ENCODE measurements at regions not wholly inside any gene's neighbourhood (a gene's known extent, or its start where the extent isn't known, plus 50 kb on each side); places are given as distances from the start of the nearest gene placed in this dataset.
"Not testable (repeated sequence)": the region's sequence is repeated elsewhere in the genome, so short reads cannot be mapped to it uniquely, and the experiment has no call there.

- DNase-seq = no peak
Observed at GRCh38 chr14:71240866-71241520, 333.7 kb downstream of the PCNX1 start.

GRCh38 chr14:71242237-71242748, 335.0 kb downstream of the PCNX1 start:
- DNase-seq = no peak

GRCh38 chr14:71243697-71244096, 336.4 kb downstream of the PCNX1 start:
- no peak for DNase-seq

GRCh38 chr14:71244341-71244740, 337.1 kb downstream of the PCNX1 start:
- DNase-seq = no peak

- no peak for DNase-seq
Observed at GRCh38 chr14:71245659-71246361, 338.6 kb downstream of the PCNX1 start.

- no peak for DNase-seq
Observed at GRCh38 chr14:71246539-71246938, 339.3 kb downstream of the PCNX1 start.

GRCh38 chr14:71247106-71247505, 339.8 kb downstream of the PCNX1 start:
- no peak for DNase-seq

- no peak for DNase-seq
Observed at GRCh38 chr14:71248194-71248593, 340.9 kb downstream of the PCNX1 start.

GRCh38 chr14:71250347-71250746, 343.1 kb downstream of the PCNX1 start:
- no peak for DNase-seq

GRCh38 chr14:71250791-71251190, 343.5 kb downstream of the PCNX1 start:
- DNase-seq = no peak

- DNase-seq = not testable (repeated sequence)
Observed at GRCh38 chr14:71254091-71254719, 346.9 kb downstream of the PCNX1 start.

GRCh38 chr14:71261206-71261605, 353.9 kb downstream of the PCNX1 start:
- DNase-seq = no peak

GRCh38 chr14:71262441-71262840, 355.2 kb downstream of the PCNX1 start:
- no peak for DNase-seq

- DNase-seq = no peak
Observed at GRCh38 chr14:71264260-71264659, 357.0 kb downstream of the PCNX1 start.

- DNase-seq = no peak
Observed at GRCh38 chr14:71267007-71267513, 359.8 kb downstream of the PCNX1 start.

GRCh38 chr14:71267691-71268090, 360.4 kb downstream of the PCNX1 start:
- no peak for DNase-seq

GRCh38 chr14:71270111-71270510, 362.9 kb downstream of the PCNX1 start:
- DNase-seq = no peak

- DNase-seq = no peak
Observed at GRCh38 chr14:71271166-71271945, 364.1 kb downstream of the PCNX1 start.

GRCh38 chr14:71273366-71273765, 366.1 kb downstream of the PCNX1 start:
- no peak for DNase-seq

- no peak for DNase-seq
Observed at GRCh38 chr14:71284048-71284447, 376.8 kb downstream of the PCNX1 start.

- no peak for DNase-seq
Observed at GRCh38 chr14:71286126-71286525, 378.9 kb downstream of the PCNX1 start.

- no peak for DNase-seq
Observed at GRCh38 chr14:71287567-71287966, 380.3 kb downstream of the PCNX1 start.

GRCh38 chr14:71289536-71289935, 382.3 kb downstream of the PCNX1 start:
- no peak for DNase-seq
